ENCODE measurements at regions not wholly inside any gene's neighbourhood (a gene's known extent, or its start where the extent isn't known, plus 50 kb on each side); places are given as distances from the start of the nearest gene placed in this dataset.
"Not testable (repeated sequence)": the region's sequence is repeated elsewhere in the genome, so short reads cannot be mapped to it uniquely, and the experiment has no call there.

DNA sequence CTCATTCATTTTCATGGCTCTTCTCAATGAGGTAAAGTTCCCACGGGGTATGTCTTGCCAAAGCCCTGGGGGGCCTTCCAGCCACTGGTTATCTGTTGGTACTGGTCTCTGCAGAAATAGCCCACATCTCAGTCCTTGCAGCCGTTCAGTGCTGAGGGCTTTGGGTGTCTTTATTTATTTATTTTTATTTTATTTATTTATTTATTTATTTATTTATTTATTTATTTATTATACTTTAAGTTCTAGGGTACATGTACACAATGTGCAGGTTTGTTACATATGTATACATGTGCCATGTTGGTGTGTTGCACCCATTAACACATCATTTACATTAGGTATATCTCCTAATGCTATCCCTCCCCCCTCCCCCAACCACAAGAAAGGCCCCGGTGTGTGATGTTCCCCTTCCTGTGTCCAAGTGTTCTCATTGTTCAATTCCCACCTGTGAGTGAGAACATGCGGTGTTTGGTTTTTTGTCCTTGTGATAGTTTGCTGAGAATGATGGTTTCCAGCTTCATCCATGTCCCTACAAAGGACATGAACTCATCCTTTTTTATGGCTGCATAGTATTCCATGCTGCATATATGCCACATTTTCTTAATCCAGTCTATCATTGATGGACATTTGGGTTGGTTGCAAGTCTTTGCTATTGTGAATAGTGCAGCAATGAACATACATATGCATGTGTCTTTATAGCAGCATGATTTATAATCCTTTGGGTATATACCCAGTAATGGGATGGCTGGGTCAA, 308.1 kb upstream of the B3GAT1 start:
- not testable (repeated sequence) for DNase-seq

DNA sequence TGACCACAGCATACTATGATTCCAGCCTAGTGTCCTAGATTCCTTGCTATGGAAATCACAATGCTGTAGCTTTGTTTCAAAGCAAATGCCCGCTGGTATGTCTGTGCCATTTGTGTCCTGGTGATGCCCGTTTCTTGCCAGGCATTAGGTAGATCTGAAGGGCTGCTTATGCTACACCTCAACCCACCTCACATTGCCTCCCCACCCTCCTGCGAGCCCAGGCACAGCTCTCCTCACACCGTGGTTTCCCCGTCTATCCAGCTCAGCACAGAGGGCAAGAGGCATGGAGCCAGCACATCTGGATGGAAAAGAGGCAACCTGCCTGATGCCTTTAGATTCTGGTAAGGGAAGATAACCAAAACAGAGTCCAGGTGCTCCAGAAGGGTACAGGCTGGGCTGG, 307.4 kb upstream of the B3GAT1 start:
- DNase-seq: no peak

DNA sequence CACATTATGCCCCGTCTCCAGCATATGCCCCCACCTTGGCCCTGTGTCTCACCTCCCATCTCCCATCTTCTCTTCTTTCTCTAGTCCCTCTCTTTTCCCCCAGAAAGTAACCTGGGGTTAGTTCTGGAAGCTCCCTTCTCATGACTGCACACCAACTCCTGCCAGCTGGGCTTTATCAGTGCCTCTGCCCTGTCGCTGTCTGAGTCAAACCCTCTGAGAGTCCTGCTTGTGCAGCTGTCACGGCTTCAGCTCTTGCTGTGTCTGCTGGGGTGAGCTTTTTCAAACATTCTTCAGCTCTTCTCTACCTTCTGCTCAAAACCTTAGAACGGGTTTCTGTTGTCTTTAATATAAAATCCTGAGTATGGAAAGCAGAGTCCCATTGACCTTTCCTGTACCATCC, 304.5 kb upstream of the B3GAT1 start:
- DNase-seq: no peak

DNA sequence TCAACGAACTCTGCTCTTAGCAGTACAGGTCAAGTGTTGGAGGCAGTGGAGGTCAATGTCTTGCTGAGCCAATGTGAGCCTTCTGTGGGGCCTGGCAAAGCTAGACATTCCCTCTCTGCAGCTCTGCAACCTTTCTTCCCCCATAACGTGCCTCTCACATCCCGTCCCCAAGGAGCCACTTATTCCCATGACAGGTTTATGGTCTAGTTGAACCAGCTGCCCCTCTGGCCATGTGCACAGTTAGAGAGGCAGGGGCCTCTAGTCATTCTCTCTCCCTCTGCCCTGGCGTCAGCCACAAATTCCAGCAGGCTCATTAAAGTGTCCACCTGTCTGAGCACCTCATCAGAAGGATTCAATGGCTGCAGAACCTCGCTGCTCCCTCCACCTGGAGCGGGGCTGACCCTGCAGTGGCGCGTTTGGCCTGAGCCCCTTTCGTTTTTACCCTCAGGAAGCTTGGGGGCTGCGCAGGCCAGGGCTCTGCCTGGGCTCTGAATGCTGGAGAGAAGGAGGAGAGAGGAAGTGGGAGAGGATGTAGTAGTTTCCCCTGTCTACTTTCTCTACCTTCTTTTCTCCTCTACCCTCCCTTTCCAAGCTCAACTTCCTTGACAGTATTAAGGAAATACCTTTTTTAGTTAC, 302.1 kb upstream of the B3GAT1 start:
- peak; percentile 70 for DNase-seq

DNA sequence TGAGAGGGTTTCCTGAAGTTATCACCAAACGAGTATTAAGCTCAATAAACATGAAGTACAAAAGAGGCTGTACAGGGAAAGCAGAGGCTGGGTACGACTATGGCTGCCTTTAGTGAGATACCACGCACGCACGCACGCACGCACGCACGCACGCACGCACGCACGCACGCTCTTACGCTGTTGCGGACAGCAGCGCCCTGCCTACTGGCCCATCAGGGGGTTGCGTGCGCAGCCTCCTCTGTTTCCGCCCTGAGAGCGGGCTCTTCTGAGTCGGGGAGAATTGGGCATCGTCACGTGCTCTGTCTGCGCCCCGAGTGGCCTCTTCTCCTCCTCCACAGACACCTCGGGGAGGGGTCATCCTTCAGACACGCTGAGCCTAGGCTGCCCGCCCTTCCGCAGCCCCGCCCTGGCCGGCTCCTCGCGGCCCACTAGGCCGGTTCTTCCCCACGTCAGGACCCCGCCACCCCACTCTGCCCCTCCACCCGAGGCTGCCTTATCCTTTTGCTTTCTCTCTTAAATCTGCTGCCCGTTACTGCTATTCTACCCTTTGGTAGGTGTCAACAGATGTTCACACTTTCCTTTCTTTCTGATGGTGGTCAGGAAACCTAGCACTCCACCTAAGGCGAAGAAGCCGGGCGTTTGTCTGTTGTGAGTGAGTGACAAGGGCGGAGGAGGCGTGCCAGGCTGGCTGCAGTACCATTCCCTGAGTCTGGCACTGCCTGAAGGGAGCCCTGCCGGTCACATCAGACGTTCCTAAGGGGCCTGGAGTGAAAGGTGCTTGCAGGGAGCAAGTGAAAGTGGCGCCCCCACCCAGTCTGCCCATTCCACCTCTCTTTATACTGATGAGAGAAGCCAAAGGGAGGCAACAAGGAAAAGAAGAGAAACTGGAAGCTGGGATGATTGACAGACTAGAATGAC, 300.4 kb upstream of the B3GAT1 start:
- no peak for DNase-seq

DNA sequence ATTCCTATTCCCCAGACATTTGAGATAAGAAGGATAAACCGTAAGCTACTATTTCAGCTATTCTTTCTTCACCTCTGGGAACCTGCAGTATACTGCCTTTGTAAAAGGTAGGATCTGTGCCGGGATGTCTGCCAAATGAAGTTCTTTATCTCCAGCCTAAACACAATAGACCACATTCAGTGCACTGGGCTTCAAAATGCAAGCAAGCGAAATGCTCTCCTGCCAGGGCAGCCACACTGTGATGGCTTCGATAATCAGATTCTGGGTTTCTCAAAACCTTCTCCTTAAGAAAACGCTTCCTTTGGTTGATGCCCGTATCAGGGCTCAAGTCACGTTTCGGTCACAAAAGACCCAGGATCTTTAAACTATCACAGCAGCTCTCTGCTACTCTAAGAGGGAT, 299.5 kb upstream of the B3GAT1 start:
- no peak for DNase-seq

DNA sequence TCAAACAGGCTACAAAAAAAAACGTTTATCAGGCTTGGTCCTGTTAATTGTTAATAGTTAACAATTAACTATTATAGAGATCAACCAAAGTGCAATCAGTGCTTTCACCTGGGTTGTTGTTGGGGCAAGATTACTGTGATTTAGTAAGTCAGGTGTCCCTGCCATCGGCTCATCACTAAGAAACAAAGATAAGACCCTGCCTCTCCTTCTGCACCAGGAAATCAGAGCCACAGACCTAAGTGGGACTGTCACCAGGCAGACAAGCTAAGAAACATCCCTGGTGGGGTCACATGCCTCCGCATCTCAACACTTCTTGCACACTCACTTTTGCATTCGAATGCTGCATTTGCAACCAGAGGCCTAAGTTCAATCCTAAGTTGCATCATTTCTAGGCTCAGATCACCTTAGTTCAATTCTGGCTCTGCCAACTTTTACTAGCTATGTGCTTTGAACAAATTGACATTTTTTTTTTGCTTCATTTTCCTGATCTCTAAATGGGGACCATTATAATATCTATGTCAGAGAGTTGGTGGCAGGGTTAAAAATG, 298.9 kb upstream of the B3GAT1 start:
- DNase-seq: no peak

DNA sequence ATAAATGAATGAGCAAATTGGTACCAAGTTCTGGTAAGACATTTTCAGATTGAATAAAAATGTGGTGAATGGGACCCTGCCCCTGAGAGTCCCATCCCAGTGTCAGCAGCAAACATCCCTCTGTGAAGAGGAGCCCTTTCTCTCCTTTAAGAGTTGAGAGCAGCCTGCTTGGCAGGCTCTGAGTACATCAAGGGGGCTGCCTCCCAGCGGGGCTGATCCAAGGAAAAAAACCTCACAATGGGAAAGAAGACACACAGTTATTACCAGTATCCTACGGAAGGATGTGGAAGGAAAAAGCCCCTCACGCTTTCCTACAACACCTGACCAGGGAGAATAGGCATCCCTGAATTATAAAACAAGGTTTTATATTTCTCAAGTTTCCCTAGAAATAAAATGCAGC, 293.8 kb upstream of the B3GAT1 start:
- DNase-seq: no peak

DNA sequence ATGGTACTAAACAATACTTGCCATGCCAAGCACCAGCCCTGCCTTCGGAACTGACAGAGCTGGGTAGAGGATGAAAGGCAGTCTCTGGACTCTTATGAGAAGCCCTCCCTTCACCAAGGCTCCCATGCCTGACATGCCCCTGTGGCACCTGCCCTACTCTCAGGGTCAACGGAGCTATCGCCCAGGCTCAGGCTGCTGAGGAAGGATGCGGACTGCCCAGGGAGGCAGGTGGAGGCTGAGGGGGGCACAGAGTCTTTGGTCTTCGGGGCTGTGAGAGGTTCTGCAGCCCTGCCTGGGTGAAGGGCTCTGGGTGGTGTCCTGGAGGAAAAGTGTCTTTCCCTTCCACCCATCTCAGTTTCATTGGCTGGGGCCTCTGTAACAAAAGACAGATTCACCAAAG, 290.8 kb upstream of the B3GAT1 start:
- DNase-seq: no peak

DNA sequence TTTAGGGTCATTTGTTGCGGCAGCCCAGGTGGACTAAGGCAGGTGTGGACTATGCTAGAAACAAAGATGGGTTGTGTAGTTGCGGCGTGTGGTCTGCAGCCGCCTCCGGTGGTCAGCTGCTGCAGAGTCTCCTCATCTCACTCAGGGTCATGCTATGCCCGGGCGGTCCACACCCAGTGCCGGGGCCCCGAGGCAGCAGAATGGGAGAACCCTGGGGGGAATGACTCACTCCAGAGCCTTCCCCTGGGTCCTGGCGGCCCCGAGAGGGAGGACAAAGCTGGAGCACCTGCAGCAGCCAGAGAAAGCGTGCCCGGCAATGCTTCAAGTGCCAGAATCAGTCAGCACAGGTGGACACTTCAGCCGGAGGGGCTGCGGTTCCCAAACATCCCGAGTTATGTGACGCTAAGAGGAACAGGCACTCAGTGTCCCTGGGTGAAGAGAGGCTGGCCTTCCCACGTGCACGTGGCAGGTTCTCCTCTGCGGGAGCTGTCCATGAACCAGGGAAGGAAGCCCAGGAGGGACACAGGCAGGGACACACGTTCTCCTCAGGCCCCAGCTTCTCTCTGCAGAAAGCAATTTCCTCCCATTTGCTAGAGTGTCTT, 289.6 kb upstream of the B3GAT1 start:
- no peak for DNase-seq

DNA sequence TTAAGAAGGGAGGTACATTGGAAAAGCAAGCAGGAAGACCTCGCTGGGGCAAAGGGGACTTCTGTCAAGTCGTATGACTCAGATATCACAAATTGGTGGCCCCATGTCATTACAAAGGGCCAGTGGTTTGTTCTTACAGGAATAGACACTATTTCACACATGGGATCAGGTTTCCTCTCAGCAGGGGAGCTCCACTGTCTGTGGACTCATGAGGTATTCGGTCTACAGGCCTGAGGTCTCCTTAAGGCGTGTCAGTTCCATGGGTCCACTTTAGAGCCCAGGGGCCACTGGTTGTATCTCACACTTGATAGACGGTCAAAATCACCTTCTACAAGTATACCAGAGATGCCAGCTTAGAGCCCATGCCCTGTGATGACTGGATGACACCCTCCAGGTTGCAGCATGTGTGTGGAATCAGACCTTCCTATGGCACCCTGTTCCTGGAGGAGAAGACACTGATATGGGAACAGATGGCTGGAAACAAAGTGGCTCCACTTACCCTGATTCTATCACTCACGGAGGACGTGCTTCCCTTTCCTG, 288.1 kb upstream of the B3GAT1 start:
- DNase-seq: no peak

DNA sequence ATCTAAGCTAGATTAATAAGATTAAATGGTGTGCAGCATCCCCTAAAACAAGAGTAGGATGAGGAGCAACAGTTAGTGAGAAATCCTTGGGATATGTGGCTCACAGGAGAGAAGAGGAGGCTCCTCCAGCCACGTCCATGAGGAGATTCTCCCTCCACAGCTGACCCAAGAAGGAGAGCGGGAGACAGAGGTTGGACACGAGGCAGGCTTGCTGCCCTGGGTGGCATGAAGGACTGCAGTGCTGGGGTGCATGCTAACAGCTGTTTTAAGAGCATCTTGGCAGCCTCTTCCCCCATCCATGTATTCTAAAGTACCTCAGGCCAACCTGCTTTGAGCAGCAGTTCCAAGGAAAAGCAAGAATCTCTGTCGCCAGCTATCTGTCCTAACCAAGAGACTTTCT, 284.4 kb upstream of the B3GAT1 start:
- DNase-seq: no peak

DNA sequence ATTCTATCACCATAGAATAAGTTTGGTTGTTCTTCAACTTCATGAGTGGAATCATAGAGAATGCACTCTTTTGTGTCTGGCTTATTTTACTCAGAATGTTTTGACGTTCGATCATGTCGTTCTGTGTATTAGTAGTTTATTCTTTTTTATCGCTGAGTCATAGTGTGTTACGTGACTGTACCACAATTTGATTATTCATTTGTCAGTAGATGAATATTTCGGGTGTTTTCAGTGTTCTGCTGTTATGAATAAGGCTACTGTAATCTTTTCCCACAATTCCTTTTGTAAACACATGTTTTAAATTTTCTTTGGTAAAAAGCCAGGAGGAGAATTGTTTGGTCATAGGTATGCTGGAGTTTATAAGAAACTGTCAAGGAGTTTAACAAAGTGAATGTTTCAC, 279.9 kb upstream of the B3GAT1 start:
- DNase-seq: no peak

DNA sequence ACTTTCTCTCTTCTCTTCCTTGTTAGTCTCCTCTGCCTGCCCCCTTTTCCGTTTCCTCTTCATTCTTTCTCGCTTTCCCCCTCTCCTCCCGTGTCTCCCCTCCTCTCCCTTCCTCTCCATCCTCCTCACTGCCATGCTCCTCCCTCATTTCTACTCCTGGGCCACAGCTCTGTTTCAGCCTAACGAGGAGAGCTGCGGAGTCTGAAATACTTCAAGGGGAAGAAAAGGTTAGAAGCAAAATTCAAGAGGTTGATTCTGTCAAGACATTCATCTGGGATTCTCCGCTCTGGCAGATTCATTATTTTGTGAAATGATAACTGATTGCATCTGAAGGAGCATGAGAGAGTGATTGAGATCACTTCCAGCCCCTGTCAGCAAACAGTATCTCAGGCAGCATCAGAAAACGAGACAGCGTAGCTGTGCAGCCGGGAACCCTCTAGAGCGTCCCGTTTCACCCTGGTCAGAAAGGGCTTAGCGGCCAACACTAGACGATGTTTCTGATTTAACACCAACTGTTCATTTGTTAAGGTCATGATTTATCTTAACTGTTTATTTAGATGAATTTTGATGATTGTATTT, 279.3 kb upstream of the B3GAT1 start:
- no peak for DNase-seq

DNA sequence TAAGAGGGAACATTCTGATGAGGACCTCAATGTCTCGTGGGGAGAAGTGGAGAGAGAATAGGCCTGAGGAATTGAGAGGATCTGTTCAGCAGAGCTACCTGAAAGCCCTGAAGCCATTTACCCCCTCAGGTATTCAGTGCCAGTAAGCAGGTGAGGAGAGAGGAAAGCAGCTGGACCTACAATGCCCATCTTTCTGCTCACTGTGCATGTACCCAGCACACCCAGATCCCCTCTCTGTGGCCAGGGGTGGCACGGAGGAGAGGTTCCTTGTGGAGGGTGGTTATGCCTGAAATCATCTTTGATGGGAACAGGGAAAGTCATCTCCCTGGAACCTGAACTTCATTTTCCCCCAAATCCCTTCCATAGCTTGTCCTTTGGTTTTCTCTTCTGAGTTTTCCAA, 277.8 kb upstream of the B3GAT1 start:
- no peak for DNase-seq

DNA sequence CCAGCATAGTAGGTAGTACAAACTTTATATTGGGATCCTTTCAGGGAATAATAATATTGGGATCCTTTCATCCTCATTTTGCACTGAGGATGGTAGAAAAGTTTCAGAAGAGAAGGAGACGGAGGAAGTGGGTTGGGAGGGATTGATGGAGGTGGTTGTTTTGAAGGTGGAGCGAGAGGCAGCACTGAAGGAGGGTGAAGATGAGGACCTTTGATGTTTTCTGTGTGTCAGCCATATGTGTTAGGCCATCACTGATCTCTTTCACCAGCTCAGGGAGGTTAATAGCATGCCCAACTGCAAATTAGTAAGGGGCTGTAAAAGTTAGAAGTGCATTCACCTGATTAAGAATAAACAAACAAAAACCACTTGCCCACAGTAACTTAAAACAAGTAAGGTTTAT, 275.5 kb upstream of the B3GAT1 start:
- DNase-seq: no peak

DNA sequence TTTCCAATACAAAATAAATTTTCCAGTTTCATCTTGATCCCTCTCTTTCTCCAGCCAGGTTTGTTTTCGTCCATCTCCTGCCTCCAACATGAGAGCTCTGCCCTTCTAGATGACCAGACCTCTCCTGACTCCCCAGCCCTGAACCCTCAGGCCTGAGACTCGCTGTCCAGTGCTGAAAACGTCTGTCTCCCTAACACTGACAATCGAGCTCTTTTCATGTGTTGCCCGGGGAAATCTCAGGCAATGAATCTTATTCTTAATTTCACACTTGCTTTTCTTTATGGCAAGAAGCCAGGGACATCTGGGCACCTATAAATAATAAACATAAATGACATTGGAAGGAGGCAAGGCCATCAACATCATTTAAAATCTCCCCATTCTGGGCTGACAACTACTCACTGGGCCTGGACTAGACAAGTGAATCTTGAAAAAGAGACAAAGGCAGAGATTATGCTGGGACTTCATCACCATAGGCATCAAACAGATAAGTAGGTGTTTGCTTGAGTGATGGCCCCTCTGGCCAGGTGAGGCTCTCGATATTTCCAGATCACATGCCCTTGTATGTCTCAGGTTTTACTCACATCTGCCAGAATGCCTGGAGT, 274.5 kb upstream of the B3GAT1 start:
- DNase-seq: peak; percentile 43

DNA sequence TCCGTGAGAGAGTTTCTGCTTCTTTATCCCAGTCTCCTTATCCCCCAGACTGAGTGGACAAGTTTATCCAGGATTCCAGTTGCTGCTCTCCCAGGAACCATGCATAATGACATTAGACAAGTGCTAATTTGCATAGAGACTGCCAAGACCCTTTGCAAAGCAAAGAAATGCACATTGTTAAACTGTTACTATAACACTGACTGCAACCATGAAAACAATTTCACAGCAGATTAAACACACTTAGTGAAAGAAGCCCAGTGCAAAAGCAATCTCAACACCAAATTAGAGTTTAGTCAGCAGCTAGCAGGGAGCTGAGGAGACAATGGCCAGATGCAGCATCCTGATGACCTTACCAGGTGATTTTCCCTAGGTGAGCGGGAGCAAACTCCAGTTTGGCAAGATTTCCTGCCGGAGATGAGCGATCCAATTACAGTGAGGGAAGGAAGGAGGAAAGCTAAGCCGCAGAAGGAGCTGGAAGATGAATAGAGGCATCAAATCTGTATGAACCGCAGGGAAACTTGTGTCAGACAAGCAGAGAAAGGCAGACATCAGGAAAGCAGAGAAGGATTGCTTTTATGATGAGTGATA, 273.8 kb upstream of the B3GAT1 start:
- peak; percentile 48 for DNase-seq

DNA sequence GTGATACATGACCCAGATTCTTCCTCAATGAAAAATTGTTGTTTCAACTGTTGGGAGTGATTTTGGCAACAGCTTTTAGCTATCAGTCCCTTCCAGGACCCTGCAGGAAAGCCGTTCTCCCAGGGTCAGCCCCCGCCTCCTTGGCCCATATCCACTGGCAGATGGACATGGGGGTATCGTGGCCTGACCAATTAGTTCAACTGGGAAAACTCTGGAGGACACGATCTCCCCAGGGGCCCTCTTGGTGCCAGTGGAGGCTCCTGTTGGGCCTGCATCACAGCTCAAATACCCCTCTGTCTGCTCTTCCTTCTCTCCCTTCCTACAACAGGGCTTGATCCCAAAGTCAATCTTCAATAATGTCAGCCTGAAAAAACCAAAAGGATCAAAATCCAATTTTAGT, 272.5 kb upstream of the B3GAT1 start:
- DNase-seq: no peak

DNA sequence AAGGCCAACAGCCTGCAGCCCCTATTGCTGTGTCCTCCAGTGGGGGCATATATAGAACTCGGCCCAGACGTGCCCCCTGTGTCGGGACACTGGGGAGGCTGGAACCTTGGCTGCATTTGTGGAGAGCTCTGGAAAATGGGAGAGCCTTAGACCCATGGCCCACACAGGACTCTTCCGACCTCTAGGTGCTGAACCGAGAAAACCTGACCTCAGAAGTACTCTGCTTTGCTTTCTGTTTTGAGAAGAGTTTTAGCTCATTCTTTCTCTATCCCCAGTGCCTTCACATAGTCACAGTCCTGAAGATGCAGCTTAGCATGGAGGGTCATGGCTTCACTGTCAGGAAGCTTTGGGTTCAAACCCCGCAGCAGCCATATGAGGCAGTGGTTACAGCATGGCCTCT, 271.8 kb upstream of the B3GAT1 start:
- DNase-seq: no peak

DNA sequence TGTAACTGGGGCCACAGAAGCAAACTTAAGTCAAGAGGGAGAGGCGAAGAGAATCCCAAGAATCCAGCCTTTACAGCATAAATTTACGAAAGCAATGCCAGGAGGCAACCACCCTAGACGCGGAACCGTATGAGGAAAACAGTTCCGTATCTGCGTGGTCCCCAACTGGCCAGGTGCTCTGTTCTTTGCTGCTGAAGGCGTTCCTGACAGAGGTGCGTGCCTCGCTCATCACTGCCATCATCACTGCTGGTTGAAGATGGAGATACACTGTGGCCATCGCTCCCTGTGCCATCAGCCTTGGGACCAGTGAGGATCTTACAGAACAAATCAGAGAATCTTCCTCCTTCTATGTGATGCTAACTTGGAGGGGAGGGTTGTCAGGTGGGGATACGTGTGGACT, 270.5 kb upstream of the B3GAT1 start:
- DNase-seq: no peak

DNA sequence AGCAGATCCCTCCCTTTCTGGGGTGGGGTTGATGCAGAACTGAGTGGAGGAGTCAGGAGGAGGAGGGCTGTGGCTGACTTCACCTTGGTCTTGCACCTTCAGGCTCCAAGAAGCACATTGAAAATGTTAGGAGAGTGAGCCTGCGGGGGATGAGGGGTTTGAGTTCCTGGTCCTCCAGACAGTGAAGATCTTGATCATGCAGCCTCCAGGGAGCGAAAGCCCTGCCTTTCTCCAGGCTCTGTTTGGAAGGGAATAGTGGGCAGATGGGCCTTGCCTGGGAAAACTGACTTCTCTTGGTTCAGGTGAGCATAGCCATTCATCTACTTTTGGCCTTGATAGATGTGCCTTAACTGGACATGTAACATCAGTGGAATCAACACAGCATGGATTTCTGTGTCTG, 267.6 kb upstream of the B3GAT1 start:
- no peak for DNase-seq
